GM19397 (cell line): ENCODE measurements at regions not wholly inside any gene's neighbourhood (a gene's known extent, or its start where the extent isn't known, plus 50 kb on each side); places are given as distances from the start of the nearest gene placed in this dataset.

Experiments
- ATAC-seq: cut with Tn5 transposase; IDR thresholded peaks from one replicate; pipeline ENCODE4 v1.9.1; 2021; ENCODE audit warnings: mild to moderate bottlenecking, moderate library complexity; ENCODE audit not compliant: unreplicated experiment

- ATAC-seq = no peak
These were observed 222.6 kb upstream of the FOXF1 start for GRCh38 chr16:86287664-86288201.

GRCh38 chr16:86288716-86289294 is 221.5 kb upstream of the FOXF1 start:
- no peak for ATAC-seq

- no peak for ATAC-seq
These were observed 221.0 kb upstream of the FOXF1 start for GRCh38 chr16:86289304-86289703.

GRCh38 chr16:86289907-86290306 is 220.4 kb upstream of the FOXF1 start:
- no peak for ATAC-seq

GRCh38 chr16:86291491-86291890 is 218.8 kb upstream of the FOXF1 start:
- no peak for ATAC-seq

GRCh38 chr16:86292171-86292775 is 218.1 kb upstream of the FOXF1 start:
- ATAC-seq = no peak

- no peak for ATAC-seq
These were observed 217.4 kb upstream of the FOXF1 start for GRCh38 chr16:86292942-86293341.

- ATAC-seq = no peak
These were observed 216.4 kb upstream of the FOXF1 start for GRCh38 chr16:86293906-86294305.

- no peak for ATAC-seq
These were observed 215.7 kb upstream of the FOXF1 start for GRCh38 chr16:86294535-86295196.

GRCh38 chr16:86296256-86296655 is 214.1 kb upstream of the FOXF1 start:
- ATAC-seq = no peak

GRCh38 chr16:86297391-86297790 is 212.9 kb upstream of the FOXF1 start:
- no peak for ATAC-seq

- no peak for ATAC-seq
These were observed 212.2 kb upstream of the FOXF1 start for GRCh38 chr16:86297866-86298757.

GRCh38 chr16:86298758-86299134 is 211.6 kb upstream of the FOXF1 start:
- no peak for ATAC-seq

GRCh38 chr16:86299882-86300610 is 210.3 kb upstream of the FOXF1 start:
- no peak for ATAC-seq

- no peak for ATAC-seq
These were observed 209.4 kb upstream of the FOXF1 start for GRCh38 chr16:86300746-86301481.

- ATAC-seq = no peak
These were observed 207.8 kb upstream of the FOXF1 start for GRCh38 chr16:86302421-86303109.

GRCh38 chr16:86303787-86304678 is 206.3 kb upstream of the FOXF1 start:
- ATAC-seq = no peak

- no peak for ATAC-seq
These were observed 205.5 kb upstream of the FOXF1 start for GRCh38 chr16:86304868-86305267.
